Heart left ventricle (tissue), 13 donors: ENCODE measurements at regions not wholly inside any gene's neighbourhood (a gene's known extent, or its start where the extent isn't known, plus 50 kb on each side); places are given as distances from the start of the nearest gene placed in this dataset.

ENCODE experiments used
- CTCF ChIP-seq, 12 donors: fragments of 200-600 bp; sonication (generic) in 4 of 12; IDR thresholded peaks; one replicate each; pipeline versions ENCODE4 v1.5.0 to v1.8.0; 2018 to 2022; ENCODE audit warnings: antibody characterized with exemption in 12 of 12, mild to moderate bottlenecking in 5 of 12
- POLR2A ChIP-seq, 2 donors: fragments of 450-650 bp; IDR thresholded peaks; one replicate each; pipeline ENCODE4 v1.6.1; 2017; ENCODE audit warnings: antibody characterized with exemption in 2 of 2, mild to moderate bottlenecking in 2 of 2, moderate library complexity in 2 of 2
- donor health status: ischemic (EF 13 %, LVEDD 7.1; RV severe dilation, severe dysfunction).
- donor health status: DM: no; HTN: yes; CAD: no.
- donor health status: DM: no; HTN: no; CAD: no.
- donor health status: ischemic (EF 25% LVEDD 6.9; RV normal size, moderate dysfunction).
- donor health status: ischemic (EF 25% LVEDD 5.7; RV mildly dilated, moderate dysfunction).
- donor health status: ischemic (EF 35%, LVEDD 5.7; RV mildly dilated, moderate dysfunction).
- donor health status: nonischemic (EF 11% LVEDD 7.7; RV severe dilation, severe dysfunction).
- donor health status: DM: yes; HTN: yes; CAD: no.
- donor health status: PGD.
- donor health status: ischemic (EF 29% LVEDD 5.4; RV normal size, mild dysfunction).
- donor health status: nonischemic (EF 23%, LVEDD 6.1; RV moderate dilation, normal function).

DNA sequence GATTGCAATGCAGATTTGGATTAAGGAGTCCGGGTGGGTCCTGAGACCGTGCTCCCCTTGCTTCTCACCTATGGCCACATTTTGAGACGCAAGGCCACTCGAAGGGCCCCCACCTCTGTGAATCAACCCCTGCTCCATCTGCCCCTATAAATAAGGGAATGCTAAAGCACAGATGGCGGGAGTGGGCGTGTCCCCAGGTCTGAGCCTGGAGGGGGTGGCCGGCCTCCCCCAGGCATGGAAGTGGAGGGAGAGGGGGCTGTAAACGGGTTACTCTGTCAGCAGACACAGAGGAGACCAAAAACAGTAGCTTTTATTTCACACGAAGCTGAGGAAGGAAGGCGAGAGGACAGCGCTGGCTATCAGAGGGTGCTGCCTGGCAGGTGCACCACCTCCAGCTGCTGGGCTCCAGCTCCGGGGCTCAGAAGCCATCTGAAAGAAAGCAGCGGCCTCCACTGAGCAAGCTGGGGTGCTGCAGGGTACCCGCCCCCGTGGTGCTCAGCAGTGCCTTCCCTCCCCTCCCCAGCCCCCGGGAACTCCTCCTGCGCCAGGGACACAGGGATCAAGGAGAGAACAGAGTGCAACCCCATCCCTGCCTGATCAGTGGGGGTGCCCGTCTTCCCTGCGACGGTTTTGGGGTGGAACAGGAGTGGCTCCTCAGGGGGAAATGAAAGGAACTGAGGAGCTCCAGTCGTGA, 56.7 kb upstream of the RAB6C start:
- TF ChIP-seq CTCF (IDR thresholded peaks at IDR 0.05): no peak
- no peak for TF ChIP-seq POLR2A (IDR thresholded peaks at IDR 0.05)
